8988T (cell line): ENCODE measurements at regions not wholly inside any gene's neighbourhood (a gene's known extent, or its start where the extent isn't known, plus 50 kb on each side); places are given as distances from the start of the nearest gene placed in this dataset.

Experiments used
- DNase-seq: peaks from one replicate; pipeline ENCODE4 v3.0.0; 2011

DNA sequence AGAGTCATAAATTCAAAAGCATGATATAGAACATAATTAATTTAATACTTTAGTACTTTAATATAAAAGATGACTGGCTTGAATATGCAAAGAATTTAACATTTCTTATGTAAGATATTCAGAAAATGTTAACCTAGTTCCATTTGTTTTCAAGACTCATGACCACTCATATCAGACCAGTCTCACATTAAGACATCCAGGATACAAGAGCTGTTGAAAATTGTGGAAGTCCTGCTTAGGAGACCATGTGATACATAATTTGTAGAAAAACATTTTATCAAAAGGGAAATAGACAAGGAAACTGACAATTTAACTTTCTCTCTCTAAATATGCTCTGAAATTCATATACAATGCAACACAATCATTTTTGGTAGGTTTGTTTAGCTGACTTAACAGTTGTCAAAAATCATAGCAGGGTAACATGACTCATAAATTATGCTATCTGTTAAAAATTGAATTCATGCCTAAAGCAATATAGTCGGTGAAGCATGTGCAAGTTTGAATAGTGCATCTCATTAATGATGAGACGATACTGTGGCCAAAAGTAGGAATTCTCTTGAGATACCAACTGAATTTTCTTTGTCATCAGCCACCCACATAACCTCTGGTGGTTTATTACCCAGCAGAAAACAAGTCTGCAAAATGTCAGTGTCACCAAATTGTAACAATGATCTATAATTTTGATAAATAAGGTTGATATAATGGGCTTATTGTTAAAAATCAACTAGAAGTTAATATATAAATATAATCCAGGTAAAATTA, 211.4 kb downstream of the GASK1B start:
- no peak for DNase-seq

DNA sequence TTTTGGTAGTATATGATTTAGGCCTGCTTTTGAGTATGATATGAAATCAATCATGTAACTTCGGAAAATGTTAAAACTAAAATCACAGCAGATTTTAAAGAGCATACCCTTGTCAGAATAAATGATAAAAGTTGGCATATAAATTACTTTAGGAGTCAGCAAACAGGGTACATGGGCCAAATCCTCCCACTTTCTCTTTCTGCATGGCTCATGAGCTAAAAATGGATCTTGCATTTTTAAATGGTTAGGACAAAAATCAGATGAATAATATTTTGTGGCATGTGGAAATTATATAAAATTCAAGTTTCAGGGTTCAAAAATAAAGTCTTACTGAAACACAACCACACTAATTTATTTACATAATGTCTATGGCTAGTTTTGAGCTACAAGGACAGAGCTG, 214.9 kb downstream of the GASK1B start:
- no peak for DNase-seq

DNA sequence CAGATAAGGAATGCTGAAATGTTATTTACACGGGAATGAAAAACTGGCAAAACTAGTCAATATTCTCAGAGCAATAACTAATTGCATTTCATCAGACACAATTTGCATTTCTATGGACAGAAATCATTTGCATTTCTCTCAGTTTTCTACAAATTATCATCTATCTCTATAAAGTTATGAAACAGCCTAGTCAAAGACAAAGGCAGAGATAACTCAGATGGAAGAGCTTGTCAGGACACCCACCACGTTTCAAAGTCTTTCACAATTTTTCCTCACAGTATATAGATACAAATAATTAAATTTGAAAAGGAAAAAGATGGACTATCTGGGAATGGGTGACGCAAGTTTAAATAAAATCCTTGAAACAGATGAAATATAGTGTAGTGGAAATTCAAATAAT, 230.8 kb downstream of the GASK1B start:
- DNase-seq: no peak

GRCh38 chr4:157934151-157934550, 238.7 kb downstream of the GASK1B start:
- no peak for DNase-seq

- DNase-seq: no peak
Measured at GRCh38 chr4:157932936-157933335, 239.9 kb downstream of the GASK1B start.

- no peak for DNase-seq
Measured at GRCh38 chr4:157929486-157929885, 243.3 kb downstream of the GASK1B start.

DNA sequence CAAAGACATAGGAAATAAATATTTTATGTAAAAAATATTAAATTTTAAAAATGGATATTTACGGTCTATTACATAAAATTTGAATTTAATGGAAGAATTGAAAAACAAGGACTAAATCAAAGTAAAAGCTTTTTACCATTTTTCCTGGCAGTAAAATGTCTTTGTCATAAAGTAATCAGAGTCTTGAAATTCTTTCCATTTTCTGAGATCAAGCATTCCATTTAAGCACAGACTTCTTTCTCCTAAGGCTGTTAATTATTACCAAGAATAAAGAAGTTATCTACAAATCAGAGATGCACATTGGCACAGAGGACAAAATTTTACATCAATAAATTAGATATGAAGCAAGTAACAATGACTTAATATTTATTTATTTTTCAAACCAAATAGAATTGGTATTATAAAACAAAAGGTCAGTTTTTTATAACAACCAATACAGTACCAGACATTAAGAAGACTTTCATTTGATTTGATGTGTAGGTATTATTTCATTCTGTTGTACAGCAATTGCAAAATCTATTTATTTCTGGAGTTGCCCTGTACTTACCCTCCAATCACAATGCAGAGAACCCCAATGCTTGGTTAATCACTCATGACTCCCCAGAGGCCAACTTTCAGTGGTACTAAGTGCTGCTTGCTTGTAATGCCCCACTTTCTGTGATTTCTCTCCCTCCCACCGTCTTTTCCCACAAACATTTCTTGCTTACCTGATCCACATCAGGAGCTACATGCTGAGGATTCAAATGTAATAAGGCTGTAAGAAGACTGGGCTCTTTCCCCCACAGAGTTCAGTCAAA, 254.6 kb downstream of the GASK1B start:
- no peak for DNase-seq

DNA sequence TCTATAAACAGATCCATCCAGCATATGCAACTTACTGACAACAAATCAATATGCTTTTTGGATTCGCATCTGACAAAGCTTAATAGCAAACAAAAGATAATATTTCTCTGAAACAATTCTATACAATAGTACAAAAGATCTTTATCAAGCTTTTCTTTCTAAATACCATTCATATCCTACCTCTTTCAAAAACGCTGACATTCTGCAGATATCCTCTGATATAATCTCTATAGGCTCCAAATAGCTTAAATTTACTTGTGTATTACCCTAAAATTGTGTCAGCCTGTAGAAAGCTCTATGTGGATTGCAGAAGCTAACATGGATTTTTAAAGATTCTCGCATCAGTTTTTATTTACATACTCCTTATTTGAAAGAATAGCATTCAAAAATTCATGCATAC, 260.6 kb downstream of the GASK1B start:
- no peak for DNase-seq

- DNase-seq: no peak
Measured at GRCh38 chr4:157911662-157912061, 261.2 kb downstream of the GASK1B start.

DNA sequence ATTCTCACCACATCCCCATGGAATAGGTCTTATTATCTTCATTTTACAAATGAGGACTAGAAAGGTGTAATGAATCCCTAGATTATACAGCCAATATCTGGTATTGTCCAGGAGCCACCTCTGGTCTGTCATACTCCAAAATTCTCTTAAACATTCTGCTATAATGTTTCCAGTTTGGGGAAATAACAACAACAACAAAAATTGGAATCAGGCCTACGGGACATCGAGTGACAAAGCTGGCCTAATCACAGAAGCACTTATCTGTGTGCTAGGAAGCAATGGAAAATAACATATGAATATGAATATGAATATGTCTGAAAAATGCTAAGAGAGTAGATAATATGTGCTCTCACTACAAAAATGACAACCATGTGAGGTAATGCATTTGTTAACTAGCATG, 264.1 kb downstream of the GASK1B start:
- DNase-seq: no peak

- no peak for DNase-seq
Measured at GRCh38 chr4:157908031-157908430, 264.8 kb downstream of the GASK1B start.

DNA sequence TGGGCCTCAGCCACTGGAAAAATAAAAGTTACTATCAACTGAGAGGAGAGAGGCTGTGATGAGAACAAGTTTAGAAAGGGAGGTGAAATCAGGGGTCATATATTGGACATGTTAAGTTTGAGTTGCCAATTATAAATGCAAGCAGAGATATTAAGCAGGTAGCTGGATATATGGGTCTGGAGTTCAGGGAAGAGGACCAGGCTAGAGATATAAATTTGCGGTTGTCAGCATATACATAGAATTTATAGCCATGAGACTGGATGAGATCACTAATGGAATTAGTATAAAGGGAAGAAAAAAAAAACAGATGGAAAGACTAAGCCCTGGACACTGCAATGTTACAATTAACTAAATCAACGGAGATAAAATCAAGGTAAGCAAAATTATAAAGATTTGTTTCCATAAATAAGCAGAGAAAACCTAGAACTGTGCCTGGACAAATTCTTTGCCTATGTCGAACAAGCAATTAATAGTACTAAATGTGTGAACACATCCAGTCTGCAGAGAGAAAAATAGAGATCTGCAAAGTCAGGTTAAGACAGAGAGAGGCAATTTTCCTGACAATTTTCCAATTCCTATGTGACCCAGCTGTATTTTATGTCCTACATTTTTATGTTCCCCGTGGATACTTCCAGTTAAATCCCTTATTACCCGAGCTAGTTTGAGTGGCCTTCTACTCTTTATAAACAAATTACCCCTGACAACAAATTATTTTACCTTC, 265.4 kb downstream of the GASK1B start:
- no peak for DNase-seq

GRCh38 chr4:157898836-157899605, 273.8 kb downstream of the GASK1B start:
- DNase-seq: no peak

DNA sequence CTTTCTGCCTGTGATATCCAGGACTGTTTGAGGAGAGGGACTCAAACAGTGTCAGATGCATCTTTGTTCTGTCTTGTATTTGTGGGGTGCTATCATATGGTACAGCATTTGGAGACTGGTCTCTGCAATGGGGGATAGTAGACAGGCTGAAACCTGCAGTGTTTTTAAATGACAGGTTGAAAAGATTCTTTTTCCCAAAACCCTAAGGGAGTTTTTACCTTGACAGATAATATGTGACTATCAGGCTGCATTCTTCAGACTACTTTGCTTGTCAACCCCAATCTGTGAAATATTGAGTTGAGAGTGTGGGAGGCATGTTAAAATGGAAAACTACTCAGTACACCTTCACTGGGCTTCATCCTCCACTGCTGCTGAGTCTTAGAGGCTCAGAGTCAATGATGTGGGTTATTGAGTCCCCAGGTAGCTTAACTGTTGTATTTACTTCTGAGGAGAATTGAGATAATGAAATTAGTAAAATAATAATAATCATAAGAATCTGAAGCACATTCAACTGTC, 274.9 kb downstream of the GASK1B start:
- DNase-seq: no peak

GRCh38 chr4:157896726-157897125, 276.1 kb downstream of the GASK1B start:
- DNase-seq: no peak

DNA sequence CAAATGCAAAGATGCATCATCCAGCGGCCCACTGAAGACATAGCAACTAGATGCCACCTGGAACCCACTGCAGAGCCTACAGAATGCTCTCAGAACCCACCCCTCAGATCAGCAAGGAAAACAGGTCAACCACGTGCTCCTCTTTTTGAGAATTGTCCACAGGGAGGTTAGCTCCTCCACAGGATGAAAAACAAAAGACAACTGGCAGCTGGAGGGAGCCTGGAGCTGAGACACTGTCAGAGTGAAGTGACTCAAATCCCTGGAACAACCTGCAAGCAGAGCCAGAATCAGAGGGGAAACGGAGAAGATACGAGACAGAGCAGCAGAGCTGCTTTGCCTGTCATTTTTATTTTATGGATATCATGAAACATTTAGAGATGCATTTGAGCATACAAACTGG, 277.6 kb downstream of the GASK1B start:
- no peak for DNase-seq

GRCh38 chr4:157889788-157890187, 283.0 kb downstream of the GASK1B start:
- DNase-seq: no peak

- DNase-seq: no peak
Measured at GRCh38 chr4:157888281-157888680, 284.5 kb downstream of the GASK1B start.

DNA sequence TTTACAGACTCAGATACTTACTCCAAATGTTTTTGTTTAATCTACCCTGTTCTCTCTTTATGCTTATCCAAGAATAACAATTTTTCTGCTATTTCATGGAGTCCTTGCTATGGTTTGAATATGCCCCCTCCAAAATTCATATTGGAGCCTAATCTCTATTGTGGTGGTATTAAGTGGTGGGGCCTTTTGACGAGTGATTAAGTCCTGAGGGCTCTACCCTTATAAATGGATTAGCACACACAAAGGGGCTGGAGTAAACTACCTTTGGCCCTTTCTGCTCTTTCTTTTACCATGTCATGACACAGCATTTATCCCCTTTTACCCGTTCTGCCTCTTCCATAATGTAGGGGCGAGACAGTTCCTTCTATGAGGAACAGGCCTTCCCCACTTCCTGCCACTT, 285.5 kb downstream of the GASK1B start:
- DNase-seq: no peak

DNA sequence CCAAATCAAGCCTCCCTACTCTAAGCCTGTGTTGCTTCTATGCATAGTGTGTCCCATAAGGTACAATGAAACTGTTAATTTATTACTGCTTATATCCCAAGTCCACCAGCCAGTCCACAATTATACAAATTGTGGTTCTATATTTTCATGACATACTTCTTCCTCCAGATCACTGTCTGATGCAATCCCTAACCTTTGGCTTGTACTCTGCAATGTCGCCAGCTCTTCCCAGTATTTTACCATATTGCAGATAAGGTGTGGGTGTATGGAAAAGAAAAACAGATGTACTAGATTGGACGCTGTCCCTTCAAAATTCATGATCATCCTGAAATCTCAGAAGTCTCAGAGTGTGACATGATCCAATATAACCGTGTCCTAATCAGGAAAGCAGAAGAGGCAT, 286.2 kb downstream of the GASK1B start:
- DNase-seq: no peak

- no peak for DNase-seq
Measured at GRCh38 chr4:157885811-157886210, 287.0 kb downstream of the GASK1B start.

- DNase-seq: no peak
Measured at GRCh38 chr4:157882901-157883300, 289.9 kb downstream of the GASK1B start.

DNA sequence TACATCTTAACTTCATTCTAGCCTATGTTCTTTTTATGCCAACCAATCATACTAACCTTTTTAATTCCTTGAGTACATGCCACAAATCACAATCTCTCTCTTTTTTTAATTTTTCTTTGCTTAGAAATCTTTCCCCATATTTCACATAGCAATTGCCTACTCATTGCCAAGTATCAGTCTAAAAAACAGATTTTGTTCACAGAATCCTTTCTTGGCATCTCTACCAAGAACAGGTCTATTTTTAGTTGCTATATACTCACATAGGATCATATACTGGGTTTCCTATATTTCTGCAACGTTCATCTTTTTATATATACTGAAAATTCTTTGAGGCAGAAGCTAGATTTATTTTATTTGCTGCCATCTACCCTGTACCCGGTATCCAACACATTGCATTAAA, 292.1 kb downstream of the GASK1B start:
- no peak for DNase-seq
